Uterus (tissue), 3 donors: ENCODE measurements at regions not wholly inside any gene's neighbourhood (a gene's known extent, or its start where the extent isn't known, plus 50 kb on each side); places are given as distances from the start of the nearest gene placed in this dataset.

ENCODE experiments used
- DNase-seq, 2 donors: peaks; one replicate each; pipeline ENCODE4 v3.0.0-alpha.2; 2019 to 2020
- H3K27ac ChIP-seq, 2 donors: fragments of 200-600 bp; sonication (generic); 1 replicate in 1 of 2; 2 replicates in 1 of 2; pipeline ENCODE4 v1.5.1; 2016 to 2018
- H3K27me3 ChIP-seq, 2 donors: fragments of 200-600 bp; sonication (generic); one replicate each; pipeline ENCODE4 v1.5.1; 2018 to 2019; ENCODE audit warnings: control low read depth in 1 of 2
- H3K36me3 ChIP-seq, 2 donors: fragments of 200-600 bp; sonication (generic); one replicate each; pipeline ENCODE4 v1.5.1; 2019; ENCODE audit warnings: control low read depth in 1 of 2
- H3K4me1 ChIP-seq, 2 donors: fragments of 200-600 bp; sonication (generic); one replicate each; pipeline ENCODE4 v1.5.1; 2018 to 2019; ENCODE audit warnings: control low read depth in 1 of 2
- H3K4me3 ChIP-seq, 2 donors: fragments of 200-600 bp; sonication (generic); 1 replicate in 1 of 2; 2 replicates in 1 of 2; pipeline ENCODE4 v1.5.1; 2018 to 2019; ENCODE audit warnings: mild to moderate bottlenecking in 1 of 2
- H3K9me3 ChIP-seq, 2 donors: fragments of 200-600 bp; sonication (generic); one replicate each; pipeline ENCODE4 v1.5.1; 2019; ENCODE audit warnings: control low read depth in 1 of 2
- POLR2A ChIP-seq, 2 donors: fragments of 450-650 bp; IDR thresholded peaks; one replicate each; pipeline ENCODE4 v1.6.1; 2016; ENCODE audit warnings: antibody characterized with exemption in 2 of 2, mild to moderate bottlenecking in 1 of 2, moderate library complexity in 1 of 2
- intact Hi-C: fragments of 100-400 bp; cut with DNase I; formaldehyde crosslinking; loops from one replicate; pipeline ENCODE4 v1.15.1; 2023; ENCODE audit warnings: low total_unique reads
- TF ChIP-seq, protein P1 (sequence below), 4 experiments: fragments of 200-600 bp in 2 of 4; fragments of 450-650 bp in 2 of 4; sonication (generic) in 2 of 4; IDR thresholded peaks; one replicate each; pipeline ENCODE4 v1.5.1; 2016 to 2019; ENCODE audit warnings: antibody characterized with exemption in 4 of 4, mild to moderate bottlenecking in 2 of 4, moderate library complexity in 1 of 4
- donor health status: DM: yes; HTN: yes; CAD: no.

DNA sequence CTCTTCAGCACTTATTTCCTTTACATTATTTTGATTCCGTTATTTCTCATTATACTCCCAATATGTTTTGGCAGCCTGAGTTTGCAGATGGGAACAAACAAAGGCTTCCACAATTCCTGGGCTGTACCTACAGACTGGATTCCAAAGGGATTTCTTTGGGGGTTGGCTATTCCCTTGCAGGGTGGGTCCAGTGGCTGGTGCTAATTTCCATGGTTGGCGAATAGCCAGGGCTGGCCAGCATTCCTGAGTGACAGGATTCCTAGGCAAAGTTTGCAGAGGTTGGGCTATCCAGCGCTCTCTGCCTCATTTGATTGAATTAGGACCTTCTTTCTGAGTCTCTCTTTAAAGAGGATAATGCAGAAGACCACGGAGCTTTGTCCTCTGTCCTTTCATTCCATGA lies 207.4 kb downstream of the MAF start:
- H3K4me3 ChIP-seq: no peak overlapping the region
- H3K9me3 ChIP-seq: no peaks in the 10 kb centered on the region
- no peak for TF ChIP-seq POLR2A (IDR thresholded peaks at IDR 0.05)
- TF ChIP-seq, protein P1, sequence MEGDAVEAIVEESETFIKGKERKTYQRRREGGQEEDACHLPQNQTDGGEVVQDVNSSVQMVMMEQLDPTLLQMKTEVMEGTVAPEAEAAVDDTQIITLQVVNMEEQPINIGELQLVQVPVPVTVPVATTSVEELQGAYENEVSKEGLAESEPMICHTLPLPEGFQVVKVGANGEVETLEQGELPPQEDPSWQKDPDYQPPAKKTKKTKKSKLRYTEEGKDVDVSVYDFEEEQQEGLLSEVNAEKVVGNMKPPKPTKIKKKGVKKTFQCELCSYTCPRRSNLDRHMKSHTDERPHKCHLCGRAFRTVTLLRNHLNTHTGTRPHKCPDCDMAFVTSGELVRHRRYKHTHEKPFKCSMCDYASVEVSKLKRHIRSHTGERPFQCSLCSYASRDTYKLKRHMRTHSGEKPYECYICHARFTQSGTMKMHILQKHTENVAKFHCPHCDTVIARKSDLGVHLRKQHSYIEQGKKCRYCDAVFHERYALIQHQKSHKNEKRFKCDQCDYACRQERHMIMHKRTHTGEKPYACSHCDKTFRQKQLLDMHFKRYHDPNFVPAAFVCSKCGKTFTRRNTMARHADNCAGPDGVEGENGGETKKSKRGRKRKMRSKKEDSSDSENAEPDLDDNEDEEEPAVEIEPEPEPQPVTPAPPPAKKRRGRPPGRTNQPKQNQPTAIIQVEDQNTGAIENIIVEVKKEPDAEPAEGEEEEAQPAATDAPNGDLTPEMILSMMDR (IDR thresholded peaks at IDR 0.05): no peak
- H3K27me3 ChIP-seq: no peaks in the 10 kb centered on the region
- H3K4me1 ChIP-seq: no peaks in the 10 kb centered on the region
- intact Hi-C loops: no loop called here
- no peak for DNase-seq
- H3K27ac ChIP-seq: no peak overlapping the region
- H3K36me3 ChIP-seq: no peaks in the 10 kb centered on the region

DNA sequence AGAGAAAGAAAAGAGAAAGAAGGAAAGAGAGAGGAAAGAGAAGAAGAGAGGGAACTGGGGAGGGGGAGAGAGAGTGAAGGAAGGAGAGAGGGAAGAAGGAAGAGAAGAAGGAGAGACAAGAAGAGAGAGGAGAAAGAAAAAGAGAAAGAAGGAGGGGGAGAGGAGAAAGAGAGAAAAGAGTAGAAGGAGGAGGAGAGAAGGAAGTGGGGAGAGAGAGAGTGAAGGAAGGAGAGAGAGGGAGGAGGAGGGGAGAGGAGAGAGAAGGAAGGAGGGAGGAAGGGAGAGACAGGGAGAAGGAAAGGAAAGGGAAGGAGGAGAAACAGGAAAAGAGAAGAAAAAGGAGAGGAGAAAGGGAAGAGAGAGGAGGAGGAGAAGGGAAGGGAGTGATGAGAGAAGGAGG lies 208.5 kb downstream of the MAF start:
- Histone ChIP-seq H3K36me3 (no peaks in the 10 kb centered on the region), H3K4me1 (no peaks in the 10 kb centered on the region), H3K27me3 (no peaks in the 10 kb centered on the region), H3K9me3 (no peaks in the 10 kb centered on the region), H3K27ac (no peak overlapping the region), H3K4me3 (no peak overlapping the region)
- no peak for TF ChIP-seq POLR2A (IDR thresholded peaks at IDR 0.05)
- TF ChIP-seq, protein P1 (IDR thresholded peaks at IDR 0.05): no peak
- DNase-seq: no peak
- intact Hi-C loops: no loop called here

DNA sequence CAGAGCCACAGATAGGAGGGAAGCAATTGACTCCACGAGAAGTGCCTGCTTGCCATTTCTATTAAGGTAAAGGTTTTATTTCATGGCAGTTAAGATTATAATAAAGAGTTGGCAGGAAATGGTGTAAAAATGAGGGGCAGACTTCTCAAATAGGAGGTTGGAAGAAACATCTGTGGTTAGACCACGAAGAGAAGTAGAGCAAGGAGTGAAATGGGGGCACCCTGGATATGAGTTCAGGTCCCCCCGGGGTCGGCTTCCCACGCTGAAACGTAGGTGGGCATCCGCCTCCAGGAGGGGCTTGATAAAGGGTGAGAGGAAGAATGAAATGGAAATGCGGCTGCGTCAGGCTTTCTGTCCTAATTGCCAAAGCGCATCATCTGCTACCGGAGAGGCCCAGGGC lies 209.1 kb downstream of the MAF start:
- no peaks in the 10 kb centered on the region for H3K36me3 ChIP-seq
- no peaks in the 10 kb centered on the region for H3K4me1 ChIP-seq
- TF ChIP-seq, protein P1 (IDR thresholded peaks at IDR 0.05): no peak
- no peak for TF ChIP-seq POLR2A (IDR thresholded peaks at IDR 0.05)
- intact Hi-C loops: no loop called here
- H3K27ac ChIP-seq: no peak overlapping the region
- no peak overlapping the region for H3K4me3 ChIP-seq
- no peak for DNase-seq
- no peaks in the 10 kb centered on the region for H3K9me3 ChIP-seq
- no peaks in the 10 kb centered on the region for H3K27me3 ChIP-seq

DNA sequence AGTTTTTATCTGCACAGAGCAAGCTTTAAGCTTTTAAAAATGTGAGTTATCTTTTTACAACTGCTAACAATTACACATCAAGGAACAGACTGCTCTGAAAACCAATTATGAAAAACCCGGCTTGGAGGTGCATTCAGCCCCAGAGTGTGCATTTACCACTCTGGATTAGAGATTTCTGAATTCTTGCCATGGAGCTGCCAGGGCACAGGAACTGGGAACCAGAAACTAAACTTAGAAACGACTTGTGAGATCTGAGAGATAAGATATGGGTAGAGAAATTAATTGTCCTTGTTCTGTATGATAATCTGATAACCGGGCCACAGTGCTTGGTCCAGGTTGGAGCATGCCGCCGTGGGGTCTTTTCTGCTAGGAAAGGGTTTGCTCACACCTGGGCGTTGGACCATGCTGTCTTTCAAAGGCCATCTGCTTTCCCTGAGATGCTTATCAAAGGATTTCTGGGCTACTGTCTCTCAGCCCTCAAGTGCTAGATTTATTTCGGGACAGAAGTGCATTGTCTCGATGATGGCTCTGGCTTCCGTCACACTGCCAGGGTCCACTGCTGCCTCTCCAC lies 210.0 kb downstream of the MAF start:
- Histone ChIP-seq H3K4me3 (no peak overlapping the region), H3K36me3 (no peaks in the 10 kb centered on the region), H3K27ac (no peak overlapping the region), H3K9me3 (no peaks in the 10 kb centered on the region), H3K4me1 (no peaks in the 10 kb centered on the region), H3K27me3 (no peaks in the 10 kb centered on the region)
- TF ChIP-seq, protein P1 (IDR thresholded peaks at IDR 0.05): no peak
- no peak for TF ChIP-seq POLR2A (IDR thresholded peaks at IDR 0.05)
- no peak for DNase-seq
- intact Hi-C loops: no loop called here

DNA sequence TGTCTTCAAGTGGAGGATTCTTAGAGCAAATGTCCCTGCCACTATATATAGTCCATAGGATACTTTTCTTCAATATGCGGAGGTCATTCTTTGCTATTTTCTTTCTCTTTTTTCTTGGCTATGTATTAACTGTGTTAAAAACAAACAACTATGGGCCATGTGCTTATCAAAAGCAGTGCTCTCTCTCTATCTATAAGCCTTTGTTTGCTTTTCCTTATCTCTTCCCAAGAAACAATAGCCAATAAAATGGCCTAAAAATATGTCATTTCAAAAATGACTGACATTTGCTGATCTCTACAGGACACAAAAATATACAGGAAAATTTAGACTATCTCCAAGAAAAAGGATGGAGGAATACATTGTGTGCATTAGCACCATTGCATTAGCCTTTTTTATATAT lies 212.1 kb downstream of the MAF start:
- H3K9me3 ChIP-seq: no peaks in the 10 kb centered on the region
- H3K27ac ChIP-seq: no peak overlapping the region
- no peaks in the 10 kb centered on the region for H3K27me3 ChIP-seq
- no peaks in the 10 kb centered on the region for H3K36me3 ChIP-seq
- DNase-seq: no peak
- intact Hi-C loops: no loop called here
- H3K4me1 ChIP-seq: no peaks in the 10 kb centered on the region
- TF ChIP-seq, protein P1 (IDR thresholded peaks at IDR 0.05): no peak
- TF ChIP-seq POLR2A (IDR thresholded peaks at IDR 0.05): no peak
- H3K4me3 ChIP-seq: no peak overlapping the region
